GM21576 (cell line): ENCODE measurements at regions not wholly inside any gene's neighbourhood (a gene's known extent, or its start where the extent isn't known, plus 50 kb on each side); places are given as distances from the start of the nearest gene placed in this dataset.

Source experiments
- ATAC-seq: cut with Tn5 transposase; IDR thresholded peaks from one replicate; pipeline ENCODE4 v1.9.1; 2021; ENCODE audit warnings: mild to moderate bottlenecking, moderate library complexity; ENCODE audit not compliant: unreplicated experiment

DNA sequence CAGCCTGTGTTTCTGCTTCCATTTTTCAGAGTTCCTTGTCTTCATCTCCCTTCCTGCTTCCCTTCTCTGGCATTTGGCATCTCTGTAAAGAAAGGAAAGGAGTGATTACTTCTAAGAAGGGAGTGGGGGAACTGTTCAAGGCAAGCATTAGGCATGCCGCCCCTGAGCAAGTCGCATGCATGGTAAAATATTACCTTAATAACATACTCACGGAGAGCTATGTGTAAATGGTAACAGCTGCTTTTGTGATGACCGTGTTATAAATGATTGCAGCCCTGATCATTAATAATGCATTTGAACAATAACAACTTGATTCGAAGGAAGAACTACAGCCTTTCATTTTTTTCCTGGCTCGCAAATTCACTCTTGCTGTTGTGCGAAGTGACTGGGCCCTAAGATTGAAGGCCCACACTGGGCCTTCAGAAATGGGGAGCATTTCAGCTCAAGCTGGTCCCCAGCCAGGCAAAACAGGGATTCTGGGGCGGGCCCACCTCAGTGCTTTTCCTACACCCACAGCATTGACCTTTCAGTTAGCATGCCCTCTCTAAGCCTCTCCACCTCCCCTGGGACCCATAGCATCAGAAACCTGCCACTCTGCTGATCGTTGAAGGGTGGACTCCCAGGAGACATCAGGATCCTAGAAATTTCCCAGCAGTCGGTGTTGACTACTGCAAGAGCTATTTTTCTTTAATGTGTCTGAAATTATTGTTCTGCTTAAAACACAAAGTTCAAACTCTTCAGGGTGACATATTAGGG is 263.0 kb upstream of the CADM1 start:
- no peak for ATAC-seq

DNA sequence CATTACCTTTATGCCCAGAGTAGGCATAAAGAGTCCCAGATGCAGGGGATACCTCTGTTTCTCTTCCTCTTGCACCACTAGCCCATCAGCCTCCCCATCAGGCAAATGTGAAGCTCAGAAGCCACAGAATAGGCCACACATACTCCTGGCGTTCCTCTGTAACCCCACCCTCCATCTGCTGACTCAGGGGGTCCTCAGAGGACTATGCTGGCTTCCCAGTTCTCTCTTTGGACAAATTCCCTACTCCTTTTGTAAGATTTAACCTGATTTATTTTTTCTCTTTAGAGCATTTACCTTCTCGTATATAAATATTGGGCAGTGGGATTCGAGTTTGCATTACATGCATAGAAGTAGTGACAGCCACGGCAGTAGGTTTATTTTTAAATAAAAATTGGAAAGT is 262.3 kb upstream of the CADM1 start:
- ATAC-seq, result no peak

DNA sequence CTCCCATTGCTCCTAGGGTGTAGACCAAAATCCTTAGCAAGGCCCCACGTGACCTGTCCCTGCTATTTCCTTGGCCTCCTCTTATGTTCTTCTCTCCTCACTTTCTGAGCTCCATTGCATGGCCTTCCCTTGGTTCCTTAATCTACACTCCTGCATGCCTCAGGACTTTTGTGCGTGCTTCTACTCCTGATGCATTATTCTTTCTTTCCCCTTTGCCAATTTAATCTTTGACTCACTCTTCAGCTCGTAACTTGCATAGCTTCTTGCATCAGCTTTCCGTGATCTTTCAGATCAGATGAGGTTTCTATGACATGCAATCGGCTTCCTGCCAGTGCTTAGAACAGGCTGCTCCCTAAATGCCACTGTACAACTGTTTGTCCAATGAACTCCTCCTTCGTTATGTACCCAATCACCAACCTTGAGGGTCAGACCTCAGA is 261.6 kb upstream of the CADM1 start:
- no peak for ATAC-seq

DNA sequence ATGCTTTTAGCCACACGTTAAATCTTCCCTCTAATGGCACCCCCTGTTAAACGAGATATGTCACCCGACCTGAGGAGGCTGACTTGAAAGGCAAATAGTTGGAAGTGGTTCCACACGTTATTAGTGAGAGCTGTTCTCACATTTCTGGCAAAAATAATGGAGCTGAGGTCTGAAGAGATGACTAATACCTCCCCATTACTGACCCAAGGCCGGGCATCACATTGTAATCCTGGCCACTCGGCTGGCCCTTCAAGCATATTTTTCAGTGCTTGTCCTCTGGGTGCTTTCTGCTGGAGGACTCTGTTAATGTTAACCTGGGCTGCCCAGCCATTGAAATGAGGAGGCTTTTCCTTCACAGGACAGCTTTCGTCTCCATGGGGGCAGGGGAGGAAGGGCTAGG is 260.0 kb upstream of the CADM1 start:
- ATAC-seq, result no peak

DNA sequence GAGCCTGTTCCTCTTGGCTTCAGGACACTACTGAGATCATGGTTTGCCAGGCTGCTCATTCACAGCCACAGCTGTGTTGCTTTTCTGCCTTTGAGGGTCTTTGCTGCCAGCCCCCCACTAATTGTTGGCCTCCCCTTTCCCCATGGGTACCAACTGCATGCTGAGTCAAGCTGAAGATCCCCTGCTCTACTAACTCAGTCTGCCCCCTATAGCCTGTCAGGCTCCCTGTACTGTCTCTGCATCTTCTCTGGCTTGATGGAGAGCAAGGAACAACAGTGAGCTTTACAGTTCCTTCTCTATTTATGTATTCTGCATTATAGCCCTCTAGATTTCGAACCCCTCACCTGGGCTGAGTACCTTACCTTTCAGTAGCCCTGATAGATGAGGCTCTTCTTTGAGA is 257.6 kb upstream of the CADM1 start:
- no peak for ATAC-seq

DNA sequence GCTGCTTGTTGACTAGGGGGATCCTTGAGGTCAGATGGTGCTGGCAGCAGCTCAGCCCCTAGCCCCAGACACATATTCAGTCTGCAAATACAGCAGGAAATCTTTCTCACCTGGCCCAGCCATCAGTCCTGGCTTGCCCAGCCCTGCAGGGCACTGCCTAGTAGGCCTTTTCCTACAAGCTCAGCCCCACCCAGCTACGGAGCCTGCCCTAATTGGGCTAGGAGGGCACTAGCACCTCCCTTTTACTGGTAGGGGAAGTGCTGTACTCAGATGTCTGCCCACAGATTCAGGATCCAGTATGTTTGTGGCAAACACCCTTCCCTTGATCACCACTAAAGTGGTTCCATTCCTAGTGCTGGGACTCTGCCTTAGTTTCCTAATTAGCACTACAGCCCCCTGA is 257.1 kb upstream of the CADM1 start:
- ATAC-seq, result no peak

DNA sequence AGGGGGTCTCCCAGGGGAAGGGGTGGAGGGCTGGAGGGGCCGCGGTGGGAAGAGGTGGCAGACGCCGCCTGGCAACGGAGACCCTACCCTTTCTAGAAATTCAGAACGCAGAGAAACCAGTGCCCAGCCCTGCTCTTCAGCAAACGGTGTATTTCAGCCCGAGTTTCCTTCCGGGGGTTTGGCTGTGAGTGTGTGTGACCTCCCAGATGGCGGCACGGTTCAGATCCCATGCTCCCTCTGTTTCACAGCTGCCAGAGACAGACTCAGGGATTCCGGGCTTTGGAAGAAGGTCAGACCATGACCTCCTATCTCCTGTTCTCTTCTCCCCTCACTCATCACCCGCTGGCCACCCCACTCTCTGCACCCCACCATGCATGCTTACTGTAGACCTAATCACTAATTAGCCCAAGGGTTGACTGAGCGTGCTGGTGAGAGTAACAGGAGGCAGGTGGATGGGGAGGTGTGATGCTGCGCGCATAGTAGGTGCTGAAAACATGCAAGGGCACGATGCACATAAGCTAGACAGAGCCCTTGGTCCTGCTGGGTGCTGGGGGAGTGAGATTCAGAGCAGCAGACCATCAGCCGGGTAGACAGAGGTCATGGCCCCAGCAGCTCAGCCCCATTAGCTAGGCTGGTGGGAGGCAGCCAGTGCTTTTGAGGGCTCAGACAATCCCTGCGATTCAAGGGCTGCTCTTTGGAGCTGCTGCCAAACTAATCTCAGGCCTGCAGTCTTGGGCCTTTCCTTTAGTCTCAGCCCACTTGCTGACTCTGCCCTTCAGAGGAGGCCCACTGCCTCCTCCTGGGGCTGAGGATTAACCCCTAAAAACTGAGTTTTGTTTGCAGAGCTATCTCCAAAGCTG is 256.5 kb upstream of the CADM1 start:
- no peak for ATAC-seq

DNA sequence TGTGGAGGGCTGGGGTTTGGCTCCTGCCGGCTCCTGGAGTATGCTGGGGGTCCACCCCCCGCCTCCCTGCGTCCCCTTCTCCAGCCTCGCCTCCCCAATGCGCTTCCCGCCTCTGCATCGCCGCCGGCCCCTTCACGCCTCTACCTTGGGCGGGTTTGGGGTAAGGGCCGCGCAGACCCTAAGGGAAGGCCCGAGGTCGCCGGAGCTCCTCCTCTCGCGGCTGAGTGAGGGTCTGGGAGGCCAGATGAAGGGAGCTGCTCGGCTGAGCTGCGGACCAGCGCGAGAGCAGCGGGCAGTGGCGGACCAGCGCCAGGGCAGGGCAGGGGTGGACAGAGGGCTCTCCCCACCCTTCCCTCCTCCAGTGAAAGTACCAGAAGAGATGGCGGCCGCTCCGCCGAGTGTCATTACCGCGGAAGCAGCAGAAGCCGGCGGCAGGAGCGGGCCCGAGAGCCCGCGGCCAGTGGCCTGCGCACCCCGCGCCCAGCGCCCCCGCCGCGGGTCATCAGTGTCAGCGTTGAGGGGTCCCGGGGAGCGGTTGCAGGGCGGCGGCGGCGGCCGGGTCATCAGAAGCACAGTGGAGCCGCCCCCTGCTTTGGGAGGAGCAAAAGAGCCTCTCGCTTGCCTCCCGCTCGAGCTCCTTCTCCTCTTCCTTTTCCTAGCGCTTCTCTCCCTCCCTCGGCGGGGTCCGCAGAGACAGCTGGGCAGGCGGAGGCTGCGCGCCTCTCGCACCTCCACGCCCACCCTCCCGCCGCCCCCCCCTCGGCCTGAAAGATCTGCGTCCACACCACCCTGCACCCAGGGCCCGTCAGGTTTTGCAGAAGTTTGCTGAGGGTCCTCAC is 255.6 kb upstream of the CADM1 start:
- ATAC-seq, result no peak

DNA sequence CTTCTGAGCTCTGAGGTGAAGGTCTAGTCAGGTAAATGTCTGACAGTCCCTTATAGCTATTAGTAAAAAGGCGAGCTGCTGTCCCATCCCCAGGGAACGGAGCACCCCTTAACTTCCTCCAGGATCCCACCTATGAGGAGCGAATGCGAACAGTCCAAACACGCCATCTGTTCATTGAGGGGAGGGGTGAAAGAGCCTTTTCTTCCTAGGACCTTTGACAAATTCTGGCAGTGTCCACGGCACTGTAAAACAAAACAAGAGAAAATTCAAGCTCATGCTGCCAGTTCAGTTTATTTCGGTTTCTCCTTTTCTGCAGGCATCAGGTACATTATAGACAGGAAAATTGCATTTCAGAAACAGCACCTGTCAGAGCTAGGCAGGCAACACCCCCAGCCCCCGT is 253.8 kb upstream of the CADM1 start:
- ATAC-seq, result no peak

DNA sequence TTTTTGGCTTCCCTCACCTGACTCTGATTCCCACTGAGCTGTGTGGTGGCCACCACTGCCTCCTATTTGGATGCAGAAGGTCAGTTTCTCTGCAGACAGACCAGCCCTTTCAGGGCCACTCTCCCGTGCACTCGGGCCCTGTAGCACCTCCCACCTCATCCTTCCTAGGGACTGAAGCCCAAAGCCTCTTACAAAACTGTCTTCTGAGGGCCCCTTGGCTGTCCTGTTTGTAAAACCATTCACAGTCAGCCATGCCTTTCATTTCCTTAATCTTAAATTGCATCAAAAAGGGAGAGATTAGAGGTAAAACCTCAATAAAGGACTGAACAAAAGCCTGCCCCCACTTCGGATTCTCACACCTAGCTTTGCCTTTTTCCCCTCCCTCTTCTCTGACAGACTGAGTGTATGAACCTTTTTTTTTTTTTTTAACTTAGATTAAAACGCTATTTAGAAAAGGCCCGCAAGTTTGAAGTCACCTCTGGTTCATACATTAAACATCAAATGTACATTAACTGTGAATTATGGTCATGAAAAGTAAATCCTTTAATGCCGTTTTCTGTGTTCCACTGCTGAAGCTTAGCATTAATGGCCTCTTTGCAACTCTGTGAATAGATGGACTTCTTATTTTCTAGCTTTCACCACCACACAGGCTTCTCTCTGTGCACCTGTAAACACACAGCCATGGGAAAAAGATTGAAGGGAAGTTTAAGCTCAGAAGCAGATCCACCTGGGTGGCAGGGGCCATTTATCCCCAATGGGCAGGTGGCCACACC is 247.2 kb upstream of the CADM1 start:
- no peak for ATAC-seq

DNA sequence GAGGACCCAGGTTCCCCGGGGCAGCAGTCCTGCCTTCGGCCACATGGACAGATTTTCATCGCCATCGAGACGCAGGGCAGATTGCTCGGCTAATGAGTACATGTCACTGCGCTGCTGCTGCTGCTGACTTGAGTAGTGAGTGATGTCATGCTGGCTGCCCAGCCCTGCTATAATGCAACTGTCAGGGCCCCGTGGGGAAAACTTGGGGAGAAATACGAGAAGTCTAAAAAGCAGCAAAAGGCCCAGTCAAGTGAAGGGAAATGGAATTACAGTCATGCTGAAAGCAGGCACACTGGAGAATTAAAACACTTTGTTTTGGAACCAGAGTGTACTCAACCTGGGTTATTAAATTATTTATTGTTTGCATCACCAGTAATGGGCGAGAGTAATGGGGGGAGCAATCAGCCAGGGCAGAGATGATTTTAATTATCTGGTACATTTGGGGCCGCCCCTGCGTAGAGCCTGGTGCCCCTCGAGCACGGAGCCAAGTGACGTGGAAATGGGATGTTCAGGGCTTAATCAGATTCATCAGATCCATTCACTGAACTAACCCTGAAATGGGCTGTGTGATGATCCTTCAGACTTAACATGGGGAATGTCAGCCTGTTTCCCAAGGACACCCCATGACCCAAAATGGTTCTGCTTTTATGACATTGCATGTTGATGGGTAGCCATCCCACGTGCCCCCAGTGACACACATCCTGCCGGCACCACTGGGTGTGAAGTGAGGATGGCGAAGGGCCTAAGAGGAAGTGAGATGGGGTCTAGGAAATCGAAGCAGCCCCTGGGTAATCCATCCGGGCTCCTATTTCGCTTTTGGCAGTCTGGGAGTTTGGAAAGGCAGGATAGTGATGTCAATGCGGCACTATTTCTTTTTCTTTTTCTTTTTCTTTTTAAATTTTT is 241.6 kb upstream of the CADM1 start:
- ATAC-seq, result no peak

DNA sequence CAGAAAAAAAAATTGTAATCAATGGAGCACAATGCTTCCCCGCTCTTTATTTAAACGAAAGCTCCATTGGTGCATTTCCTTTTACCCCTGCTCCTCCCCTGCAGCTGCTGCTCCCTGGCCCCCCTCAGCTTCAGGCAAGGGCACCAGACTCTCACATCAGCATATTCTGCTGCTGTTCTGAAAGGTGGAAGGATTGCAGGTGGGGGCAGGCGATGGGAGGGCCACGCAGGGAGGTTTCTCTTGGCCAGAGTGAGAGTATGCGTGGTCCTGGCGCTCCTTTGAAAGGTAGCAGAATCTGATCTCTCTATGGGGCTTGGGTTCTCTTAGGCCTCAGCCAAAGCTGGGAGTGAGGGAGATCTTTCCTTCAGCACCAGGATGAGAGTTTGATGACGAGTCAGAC is 240.9 kb upstream of the CADM1 start:
- ATAC-seq, result no peak

DNA sequence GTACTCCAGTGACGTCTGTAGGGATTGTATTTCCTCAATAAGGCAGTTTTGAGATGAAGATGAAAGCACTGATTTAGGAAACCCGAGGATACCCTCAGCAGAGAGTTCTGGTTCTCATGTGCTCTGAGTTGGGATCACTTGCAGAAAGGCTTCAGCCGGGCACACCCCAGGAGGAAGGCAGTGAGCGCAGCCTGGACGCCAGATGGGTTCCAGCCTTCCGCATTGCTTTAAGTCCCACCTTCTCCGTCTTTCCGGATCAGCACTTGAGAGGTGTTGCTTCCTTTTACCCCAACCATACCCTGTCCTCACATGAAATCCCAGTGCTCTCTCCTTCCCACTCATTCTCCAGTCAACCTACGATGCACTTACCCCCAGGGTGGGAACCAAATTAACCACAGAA is 239.5 kb upstream of the CADM1 start:
- ATAC-seq, result no peak

DNA sequence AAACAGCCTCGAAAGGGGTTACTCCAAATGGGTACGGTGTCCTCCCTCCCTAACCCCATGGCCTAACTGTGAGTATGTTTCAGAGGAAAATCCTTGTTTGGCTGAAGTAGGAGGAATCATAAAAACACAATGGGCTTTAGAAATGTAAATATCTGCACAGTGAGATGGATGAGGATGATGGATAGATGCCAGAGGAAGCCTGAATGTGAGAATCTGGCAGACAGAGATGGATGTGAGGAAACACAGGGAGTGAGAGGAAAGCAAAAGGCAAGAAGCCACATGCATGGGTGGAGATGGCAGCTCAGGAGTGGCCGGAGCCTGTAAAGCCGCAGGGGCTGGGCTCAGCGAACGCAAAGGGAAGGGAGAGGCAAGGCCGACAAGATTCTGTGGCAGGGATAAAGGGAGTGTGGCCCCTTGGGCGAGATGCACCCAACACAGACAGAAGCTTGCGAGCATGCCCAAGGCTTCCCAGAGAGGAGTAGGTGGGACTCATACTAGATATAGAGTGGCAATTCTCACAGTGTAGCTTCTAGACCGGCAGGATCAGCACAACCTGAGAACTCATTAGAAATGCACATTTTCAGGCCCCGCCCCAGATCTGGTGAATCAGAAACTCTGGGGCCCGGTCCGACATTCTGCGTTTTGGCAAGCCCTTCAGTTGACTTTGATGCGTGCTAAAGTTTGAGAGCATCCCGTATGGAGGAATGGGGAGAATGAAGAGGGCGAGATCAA is 237.3 kb upstream of the CADM1 start:
- ATAC-seq, result no peak

DNA sequence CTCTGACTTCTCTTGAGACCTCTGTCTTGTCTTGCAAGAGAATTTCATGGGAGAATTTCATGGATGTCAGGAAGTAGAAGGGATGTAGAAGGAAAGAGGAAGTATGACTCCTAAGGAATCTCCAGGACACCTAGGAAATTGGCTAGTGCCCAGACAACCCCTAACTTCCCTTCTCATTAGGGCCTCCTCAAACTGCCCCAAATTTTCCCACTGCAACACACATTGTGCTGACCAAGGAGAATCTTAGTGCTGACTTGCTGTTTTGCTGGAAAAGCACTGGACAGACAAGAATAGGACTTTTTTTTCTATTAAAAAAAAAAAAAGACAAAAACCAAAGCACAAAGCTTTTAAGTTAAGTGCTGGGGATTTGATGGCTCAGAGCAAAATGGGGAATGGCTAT is 236.1 kb upstream of the CADM1 start:
- ATAC-seq, result no peak

DNA sequence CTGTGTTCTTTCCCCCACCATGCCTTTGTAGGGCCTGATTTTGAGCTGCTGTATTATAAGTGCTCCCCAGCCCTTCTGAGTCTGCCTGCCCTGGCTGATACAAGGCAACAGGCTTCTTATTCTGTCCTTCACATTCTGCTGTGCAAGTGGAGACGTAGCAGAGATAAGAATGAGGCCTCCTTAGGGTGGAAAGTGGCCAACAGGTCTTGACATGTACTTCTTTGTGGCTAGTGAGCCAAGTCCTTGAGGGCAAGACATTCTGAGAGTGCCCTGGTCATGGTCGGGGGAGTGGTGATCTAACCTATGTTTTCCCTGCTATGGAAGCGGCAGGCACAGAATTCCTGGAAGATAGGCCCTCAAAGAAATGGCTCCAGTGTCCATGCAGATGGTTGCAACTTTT is 235.7 kb upstream of the CADM1 start:
- no peak for ATAC-seq

DNA sequence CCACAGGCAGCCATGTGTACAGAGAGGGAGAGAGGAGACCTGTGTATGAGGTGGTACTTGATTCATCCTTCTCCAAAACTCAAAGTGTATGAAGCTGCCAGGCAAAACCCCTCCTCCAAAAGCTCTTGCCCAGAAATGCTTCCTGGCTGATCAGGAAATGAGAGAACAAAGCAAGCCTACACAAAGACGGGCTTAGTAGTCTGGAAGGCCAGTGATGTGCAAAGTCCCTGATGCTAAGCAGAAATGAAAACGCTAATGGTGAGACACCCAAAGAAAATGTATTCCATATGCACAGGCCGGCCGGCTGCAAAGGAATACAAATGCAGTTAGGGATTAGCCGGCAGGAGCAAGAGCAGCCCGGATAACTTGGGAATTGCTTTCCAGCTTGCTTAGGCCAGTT is 234.9 kb upstream of the CADM1 start:
- no peak for ATAC-seq

DNA sequence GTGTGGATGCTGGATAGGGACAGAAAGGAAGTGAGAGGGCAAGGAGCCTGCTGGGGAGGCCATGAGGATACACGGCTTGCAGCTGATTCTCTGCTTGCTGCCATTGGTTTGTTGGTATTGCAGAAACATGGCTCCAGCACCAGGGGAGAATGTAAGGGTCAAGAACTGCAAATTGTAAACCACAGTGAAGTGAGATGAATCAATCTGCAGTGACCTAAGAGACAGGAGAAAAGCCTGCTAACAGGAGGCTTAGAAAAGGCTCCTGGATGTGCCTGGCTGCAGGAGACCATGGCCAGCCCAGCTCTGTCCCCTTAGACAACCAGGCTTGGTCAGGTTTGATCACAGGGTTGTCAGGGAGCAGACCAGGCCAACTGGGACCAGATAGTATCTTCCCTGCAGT is 233.7 kb upstream of the CADM1 start:
- no peak for ATAC-seq

DNA sequence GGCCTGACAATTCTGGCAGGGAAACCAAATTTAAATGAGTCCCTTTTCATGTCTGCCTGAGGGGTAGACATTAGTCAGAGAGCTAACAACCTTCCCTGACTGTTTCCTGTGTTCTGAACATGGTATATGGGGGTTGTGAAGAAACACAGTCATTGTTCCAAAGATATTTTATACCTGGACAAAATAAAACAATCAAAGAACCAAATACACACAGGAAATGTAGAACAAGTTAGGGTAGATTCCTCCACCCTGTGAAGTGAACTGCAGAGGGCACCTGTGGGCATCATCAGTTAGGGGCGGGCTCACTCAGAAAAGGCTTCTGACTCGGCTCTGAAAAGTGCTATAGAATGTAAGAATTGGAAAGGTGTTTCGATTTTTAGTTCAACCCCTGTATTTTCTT is 231.9 kb upstream of the CADM1 start:
- no peak for ATAC-seq
